ENCODE measurements at regions not wholly inside any gene's neighbourhood (a gene's known extent, or its start where the extent isn't known, plus 50 kb on each side); places are given as distances from the start of the nearest gene placed in this dataset.
"Not testable (repeated sequence)": the region's sequence is repeated elsewhere in the genome, so short reads cannot be mapped to it uniquely, and the experiment has no call there.

DNA sequence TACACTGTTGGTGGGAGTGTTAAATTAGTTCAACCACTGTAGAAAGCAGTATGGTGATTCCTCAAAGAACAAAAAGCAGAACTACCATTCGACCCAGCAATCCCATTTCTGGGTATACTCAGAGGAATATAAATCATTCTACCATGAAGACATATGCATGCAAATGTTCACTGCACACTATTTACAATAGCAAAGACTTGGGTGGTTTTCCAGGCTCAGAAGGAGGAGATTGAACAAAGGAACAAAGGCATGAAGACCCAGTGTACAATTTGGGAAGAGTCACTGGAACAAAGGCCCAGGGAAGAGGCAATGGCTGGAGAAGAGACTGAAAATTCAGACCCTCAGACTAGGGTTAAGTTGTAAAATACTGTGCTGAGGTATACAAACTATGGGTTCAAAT is 148.5 kb upstream of the NBPF26 start:
- TF ChIP-seq, protein P1, sequence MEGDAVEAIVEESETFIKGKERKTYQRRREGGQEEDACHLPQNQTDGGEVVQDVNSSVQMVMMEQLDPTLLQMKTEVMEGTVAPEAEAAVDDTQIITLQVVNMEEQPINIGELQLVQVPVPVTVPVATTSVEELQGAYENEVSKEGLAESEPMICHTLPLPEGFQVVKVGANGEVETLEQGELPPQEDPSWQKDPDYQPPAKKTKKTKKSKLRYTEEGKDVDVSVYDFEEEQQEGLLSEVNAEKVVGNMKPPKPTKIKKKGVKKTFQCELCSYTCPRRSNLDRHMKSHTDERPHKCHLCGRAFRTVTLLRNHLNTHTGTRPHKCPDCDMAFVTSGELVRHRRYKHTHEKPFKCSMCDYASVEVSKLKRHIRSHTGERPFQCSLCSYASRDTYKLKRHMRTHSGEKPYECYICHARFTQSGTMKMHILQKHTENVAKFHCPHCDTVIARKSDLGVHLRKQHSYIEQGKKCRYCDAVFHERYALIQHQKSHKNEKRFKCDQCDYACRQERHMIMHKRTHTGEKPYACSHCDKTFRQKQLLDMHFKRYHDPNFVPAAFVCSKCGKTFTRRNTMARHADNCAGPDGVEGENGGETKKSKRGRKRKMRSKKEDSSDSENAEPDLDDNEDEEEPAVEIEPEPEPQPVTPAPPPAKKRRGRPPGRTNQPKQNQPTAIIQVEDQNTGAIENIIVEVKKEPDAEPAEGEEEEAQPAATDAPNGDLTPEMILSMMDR (IDR thresholded peaks at IDR 0.05), result not testable (repeated sequence)
- TF ChIP-seq, protein P2, sequence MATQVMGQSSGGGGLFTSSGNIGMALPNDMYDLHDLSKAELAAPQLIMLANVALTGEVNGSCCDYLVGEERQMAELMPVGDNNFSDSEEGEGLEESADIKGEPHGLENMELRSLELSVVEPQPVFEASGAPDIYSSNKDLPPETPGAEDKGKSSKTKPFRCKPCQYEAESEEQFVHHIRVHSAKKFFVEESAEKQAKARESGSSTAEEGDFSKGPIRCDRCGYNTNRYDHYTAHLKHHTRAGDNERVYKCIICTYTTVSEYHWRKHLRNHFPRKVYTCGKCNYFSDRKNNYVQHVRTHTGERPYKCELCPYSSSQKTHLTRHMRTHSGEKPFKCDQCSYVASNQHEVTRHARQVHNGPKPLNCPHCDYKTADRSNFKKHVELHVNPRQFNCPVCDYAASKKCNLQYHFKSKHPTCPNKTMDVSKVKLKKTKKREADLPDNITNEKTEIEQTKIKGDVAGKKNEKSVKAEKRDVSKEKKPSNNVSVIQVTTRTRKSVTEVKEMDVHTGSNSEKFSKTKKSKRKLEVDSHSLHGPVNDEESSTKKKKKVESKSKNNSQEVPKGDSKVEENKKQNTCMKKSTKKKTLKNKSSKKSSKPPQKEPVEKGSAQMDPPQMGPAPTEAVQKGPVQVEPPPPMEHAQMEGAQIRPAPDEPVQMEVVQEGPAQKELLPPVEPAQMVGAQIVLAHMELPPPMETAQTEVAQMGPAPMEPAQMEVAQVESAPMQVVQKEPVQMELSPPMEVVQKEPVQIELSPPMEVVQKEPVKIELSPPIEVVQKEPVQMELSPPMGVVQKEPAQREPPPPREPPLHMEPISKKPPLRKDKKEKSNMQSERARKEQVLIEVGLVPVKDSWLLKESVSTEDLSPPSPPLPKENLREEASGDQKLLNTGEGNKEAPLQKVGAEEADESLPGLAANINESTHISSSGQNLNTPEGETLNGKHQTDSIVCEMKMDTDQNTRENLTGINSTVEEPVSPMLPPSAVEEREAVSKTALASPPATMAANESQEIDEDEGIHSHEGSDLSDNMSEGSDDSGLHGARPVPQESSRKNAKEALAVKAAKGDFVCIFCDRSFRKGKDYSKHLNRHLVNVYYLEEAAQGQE (IDR thresholded peaks at IDR 0.05; ENCODE audit: insufficient read depth in 1 of 2, low read depth in 2 of 2, low read length in 1 of 2), result not testable (repeated sequence)

Data from Panc1 (cell line).